ENCODE measurements at regions not wholly inside any gene's neighbourhood (a gene's known extent, or its start where the extent isn't known, plus 50 kb on each side); places are given as distances from the start of the nearest gene placed in this dataset.

DNA sequence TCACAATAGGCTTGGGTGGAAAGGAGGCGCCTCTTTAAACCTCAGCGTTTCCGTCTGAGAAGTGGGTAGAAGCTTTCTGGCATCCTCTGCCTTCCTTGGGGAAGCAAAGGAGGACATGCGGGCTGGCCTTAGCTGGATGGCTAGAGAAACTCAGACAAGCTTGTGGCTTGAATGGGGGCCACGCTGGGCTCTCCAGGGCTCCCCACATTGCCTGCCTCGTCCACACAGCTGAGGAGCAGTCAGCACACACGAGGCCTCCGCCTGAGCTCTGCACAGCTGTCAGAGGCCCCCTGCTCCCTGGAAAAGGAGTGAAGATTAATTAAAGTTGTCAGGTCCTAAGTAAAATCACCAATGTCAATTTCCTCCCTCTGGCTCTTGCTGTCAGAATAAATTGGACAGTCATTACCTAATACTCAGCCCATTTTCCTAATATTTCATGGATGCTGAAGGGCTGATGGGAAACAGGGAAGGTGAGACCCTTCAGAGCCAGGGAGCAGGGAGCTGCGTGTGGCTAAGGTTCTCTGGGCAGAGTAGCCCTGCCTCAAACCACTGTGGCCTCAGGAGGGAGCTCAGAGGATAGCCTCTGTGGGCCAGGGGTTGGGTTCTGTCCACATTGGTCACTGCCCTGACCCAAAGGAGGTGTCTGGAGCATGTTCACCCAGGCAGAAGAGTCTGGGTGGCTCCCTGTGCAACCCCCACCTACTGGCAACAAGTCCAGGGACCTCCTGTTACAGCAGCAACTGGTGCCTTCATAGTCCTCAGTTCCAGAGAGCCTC is 118.3 kb upstream of the CD82 start:
- no peak for ATAC-seq
- no peak overlapping the region for H3K27ac Mint-ChIP-seq

DNA sequence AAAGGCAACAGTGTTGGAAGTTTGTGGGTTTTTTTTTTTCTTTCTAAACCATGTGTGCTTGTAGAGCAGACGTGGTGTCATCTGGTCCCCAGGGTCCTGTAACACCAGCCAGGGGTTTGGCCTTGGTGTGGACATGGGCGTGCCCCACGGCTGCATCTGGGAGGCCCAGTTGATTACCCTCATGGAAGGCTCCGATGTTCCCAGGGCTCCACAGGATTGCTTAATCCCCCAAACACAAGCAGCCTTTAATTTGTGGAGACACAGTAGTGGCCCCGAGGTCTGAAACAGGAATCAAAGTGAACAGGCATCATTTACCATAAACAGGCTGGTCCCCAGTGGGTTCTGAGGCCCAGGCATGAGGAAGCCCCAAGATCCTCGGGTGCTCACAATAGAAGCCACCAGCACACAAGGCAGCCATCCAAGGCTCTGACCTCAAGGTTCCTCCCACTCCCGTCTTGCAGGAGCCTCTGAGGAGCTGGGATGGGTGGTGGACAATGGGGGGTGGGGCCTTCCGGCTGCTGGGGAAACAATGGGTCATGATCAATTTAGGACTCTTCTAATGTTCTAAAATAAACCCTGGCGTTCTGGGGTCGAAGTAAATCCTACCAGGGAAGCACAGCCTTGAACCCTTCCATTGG is 115.0 kb upstream of the CD82 start:
- Mint-ChIP-seq H3K27me3 (ENCODE audit: low read depth) (no peaks in the 10 kb centered on the region; the same call in 1 of the 2 replicates), H3K27ac (no peak overlapping the region), H3K36me3 (no peaks in the 10 kb centered on the region), H3K9me3 (no peaks in the 10 kb centered on the region), H3K4me3 (no peak overlapping the region), H3K4me1 (peaks cover 10% of the 10 kb centered on the region)
- DNase-seq (ENCODE audit: low spot score) (no peak), ATAC-seq (no peak)
- CTCF ChIA-PET = no interaction called here
- POLR2A ChIA-PET = no interaction called here
- TF ChIP-seq, protein P1, sequence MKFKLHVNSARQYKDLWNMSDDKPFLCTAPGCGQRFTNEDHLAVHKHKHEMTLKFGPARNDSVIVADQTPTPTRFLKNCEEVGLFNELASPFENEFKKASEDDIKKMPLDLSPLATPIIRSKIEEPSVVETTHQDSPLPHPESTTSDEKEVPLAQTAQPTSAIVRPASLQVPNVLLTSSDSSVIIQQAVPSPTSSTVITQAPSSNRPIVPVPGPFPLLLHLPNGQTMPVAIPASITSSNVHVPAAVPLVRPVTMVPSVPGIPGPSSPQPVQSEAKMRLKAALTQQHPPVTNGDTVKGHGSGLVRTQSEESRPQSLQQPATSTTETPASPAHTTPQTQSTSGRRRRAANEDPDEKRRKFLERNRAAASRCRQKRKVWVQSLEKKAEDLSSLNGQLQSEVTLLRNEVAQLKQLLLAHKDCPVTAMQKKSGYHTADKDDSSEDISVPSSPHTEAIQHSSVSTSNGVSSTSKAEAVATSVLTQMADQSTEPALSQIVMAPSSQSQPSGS (CRISPR knock-in tag; IDR thresholded peaks at IDR 0.05; ENCODE audit: borderline replicate concordance, low read depth) = no peak
- TF ChIP-seq, protein P2, sequence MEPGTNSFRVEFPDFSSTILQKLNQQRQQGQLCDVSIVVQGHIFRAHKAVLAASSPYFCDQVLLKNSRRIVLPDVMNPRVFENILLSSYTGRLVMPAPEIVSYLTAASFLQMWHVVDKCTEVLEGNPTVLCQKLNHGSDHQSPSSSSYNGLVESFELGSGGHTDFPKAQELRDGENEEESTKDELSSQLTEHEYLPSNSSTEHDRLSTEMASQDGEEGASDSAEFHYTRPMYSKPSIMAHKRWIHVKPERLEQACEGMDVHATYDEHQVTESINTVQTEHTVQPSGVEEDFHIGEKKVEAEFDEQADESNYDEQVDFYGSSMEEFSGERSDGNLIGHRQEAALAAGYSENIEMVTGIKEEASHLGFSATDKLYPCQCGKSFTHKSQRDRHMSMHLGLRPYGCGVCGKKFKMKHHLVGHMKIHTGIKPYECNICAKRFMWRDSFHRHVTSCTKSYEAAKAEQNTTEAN (CRISPR knock-in tag; IDR thresholded peaks at IDR 0.05) = no peak
- TF ChIP-seq SMAD4 (CRISPR knock-in tag; IDR thresholded peaks at IDR 0.05) (no peak), OVOL2 (CRISPR knock-in tag; IDR thresholded peaks at IDR 0.05; ENCODE audit: borderline replicate concordance) (no peak), RELA (CRISPR knock-in tag; IDR thresholded peaks at IDR 0.05; ENCODE audit: borderline replicate concordance) (no peak)

More for the DNA sequence above, 118.3 kb upstream of the CD82 start:
- DNase-seq (ENCODE audit: low spot score) = no peak
- POLR2A ChIA-PET = no interaction called here
- Mint-ChIP-seq H3K4me1 (peaks cover 16% of the 10 kb centered on the region), H3K36me3 (no peaks in the 10 kb centered on the region), H3K9me3 (peaks cover 8% of the 10 kb centered on the region), H3K27me3 (ENCODE audit: low read depth) (no peaks in the 10 kb centered on the region; the same call in 1 of the 2 replicates), H3K4me3 (no peak overlapping the region)
- CTCF ChIA-PET = interaction anchor here (0.9 to 1.9 kb wide), 5 partner anchors 9 to 170 kb away, joined by 3 to 5 read pairs (median 3); no protein-coding TSS in a partner anchor
- TF ChIP-seq JUN (CRISPR knock-in tag; IDR thresholded peaks at IDR 0.05) = no peak
- TF ChIP-seq, protein P3, sequence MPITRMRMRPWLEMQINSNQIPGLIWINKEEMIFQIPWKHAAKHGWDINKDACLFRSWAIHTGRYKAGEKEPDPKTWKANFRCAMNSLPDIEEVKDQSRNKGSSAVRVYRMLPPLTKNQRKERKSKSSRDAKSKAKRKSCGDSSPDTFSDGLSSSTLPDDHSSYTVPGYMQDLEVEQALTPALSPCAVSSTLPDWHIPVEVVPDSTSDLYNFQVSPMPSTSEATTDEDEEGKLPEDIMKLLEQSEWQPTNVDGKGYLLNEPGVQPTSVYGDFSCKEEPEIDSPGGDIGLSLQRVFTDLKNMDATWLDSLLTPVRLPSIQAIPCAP (CRISPR knock-in tag; IDR thresholded peaks at IDR 0.05) = no peak
- TF ChIP-seq, protein P4, sequence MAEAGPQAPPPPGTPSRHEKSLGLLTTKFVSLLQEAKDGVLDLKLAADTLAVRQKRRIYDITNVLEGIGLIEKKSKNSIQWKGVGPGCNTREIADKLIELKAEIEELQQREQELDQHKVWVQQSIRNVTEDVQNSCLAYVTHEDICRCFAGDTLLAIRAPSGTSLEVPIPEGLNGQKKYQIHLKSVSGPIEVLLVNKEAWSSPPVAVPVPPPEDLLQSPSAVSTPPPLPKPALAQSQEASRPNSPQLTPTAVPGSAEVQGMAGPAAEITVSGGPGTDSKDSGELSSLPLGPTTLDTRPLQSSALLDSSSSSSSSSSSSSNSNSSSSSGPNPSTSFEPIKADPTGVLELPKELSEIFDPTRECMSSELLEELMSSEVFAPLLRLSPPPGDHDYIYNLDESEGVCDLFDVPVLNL (CRISPR knock-in tag; IDR thresholded peaks at IDR 0.05; ENCODE audit: borderline replicate concordance, low read depth) = no peak
- TF ChIP-seq PRRX2 (CRISPR knock-in tag; IDR thresholded peaks at IDR 0.05) = no peak
- no peak for TF ChIP-seq ZNF138 (CRISPR knock-in tag; conservative IDR thresholded peaks at IDR 0.05)
- TF ChIP-seq, protein P5, sequence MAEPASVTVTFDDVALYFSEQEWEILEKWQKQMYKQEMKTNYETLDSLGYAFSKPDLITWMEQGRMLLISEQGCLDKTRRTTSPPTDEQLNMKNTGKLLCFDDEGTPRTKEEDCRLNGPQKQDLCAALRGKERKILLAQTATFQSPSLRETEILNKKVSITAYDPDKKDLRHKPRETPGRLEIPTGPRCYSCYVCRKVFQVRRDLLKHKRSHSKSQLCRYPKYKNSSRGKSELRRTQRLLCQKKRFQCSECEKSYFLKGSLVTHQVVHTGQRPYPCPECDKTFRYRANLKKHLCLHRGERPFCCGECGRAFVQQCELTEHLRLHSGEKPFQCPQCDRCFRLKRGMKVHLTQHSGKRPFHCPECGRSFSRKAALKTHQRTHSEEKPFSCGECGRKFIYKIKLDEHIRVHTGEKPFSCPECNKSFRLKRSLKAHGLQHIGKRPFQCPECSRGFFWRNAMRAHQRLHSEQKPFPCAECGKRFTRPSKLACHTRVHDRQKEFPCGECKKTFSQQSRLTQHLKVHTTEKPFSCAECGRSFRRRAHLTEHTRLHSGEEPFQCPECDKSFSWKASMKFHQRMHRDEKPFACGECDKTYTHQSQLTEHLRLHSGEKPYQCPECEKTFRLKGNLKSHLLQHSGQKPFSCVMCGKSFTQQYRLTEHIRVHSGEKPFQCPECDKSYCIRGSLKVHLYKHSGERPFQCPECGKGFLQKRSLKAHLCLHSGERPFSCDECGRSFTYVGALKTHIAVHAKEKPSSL (CRISPR knock-in tag; conservative IDR thresholded peaks at IDR 0.05) = no peak
- TF ChIP-seq, protein P6, sequence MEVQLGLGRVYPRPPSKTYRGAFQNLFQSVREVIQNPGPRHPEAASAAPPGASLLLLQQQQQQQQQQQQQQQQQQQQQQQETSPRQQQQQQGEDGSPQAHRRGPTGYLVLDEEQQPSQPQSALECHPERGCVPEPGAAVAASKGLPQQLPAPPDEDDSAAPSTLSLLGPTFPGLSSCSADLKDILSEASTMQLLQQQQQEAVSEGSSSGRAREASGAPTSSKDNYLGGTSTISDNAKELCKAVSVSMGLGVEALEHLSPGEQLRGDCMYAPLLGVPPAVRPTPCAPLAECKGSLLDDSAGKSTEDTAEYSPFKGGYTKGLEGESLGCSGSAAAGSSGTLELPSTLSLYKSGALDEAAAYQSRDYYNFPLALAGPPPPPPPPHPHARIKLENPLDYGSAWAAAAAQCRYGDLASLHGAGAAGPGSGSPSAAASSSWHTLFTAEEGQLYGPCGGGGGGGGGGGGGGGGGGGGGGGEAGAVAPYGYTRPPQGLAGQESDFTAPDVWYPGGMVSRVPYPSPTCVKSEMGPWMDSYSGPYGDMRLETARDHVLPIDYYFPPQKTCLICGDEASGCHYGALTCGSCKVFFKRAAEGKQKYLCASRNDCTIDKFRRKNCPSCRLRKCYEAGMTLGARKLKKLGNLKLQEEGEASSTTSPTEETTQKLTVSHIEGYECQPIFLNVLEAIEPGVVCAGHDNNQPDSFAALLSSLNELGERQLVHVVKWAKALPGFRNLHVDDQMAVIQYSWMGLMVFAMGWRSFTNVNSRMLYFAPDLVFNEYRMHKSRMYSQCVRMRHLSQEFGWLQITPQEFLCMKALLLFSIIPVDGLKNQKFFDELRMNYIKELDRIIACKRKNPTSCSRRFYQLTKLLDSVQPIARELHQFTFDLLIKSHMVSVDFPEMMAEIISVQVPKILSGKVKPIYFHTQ (CRISPR knock-in tag; IDR thresholded peaks at IDR 0.05) = no peak
- no peak for TF ChIP-seq NR3C1 (CRISPR knock-in tag; conservative IDR thresholded peaks at IDR 0.05; ENCODE audit: low read depth)
- no peak for TF ChIP-seq NR1H2 (CRISPR knock-in tag; IDR thresholded peaks at IDR 0.05)
- no peak for TF ChIP-seq MXD4 (CRISPR knock-in tag; IDR thresholded peaks at IDR 0.05; ENCODE audit: borderline replicate concordance)
- no peak for TF ChIP-seq FOXK1 (CRISPR knock-in tag; IDR thresholded peaks at IDR 0.05)
- TF ChIP-seq, protein P7, sequence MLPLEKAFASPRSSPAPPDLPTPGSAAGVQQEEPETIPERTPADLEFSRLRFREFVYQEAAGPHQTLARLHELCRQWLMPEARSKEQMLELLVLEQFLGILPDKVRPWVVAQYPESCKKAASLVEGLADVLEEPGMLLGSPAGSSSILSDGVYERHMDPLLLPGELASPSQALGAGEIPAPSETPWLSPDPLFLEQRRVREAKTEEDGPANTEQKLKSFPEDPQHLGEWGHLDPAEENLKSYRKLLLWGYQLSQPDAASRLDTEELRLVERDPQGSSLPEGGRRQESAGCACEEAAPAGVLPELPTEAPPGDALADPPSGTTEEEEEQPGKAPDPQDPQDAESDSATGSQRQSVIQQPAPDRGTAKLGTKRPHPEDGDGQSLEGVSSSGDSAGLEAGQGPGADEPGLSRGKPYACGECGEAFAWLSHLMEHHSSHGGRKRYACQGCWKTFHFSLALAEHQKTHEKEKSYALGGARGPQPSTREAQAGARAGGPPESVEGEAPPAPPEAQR (CRISPR knock-in tag; IDR thresholded peaks at IDR 0.05) = no peak
- no peak for TF ChIP-seq ZBTB21 (CRISPR knock-in tag; IDR thresholded peaks at IDR 0.05; ENCODE audit: borderline replicate concordance)
- no peak for TF ChIP-seq CBFB (CRISPR knock-in tag; IDR thresholded peaks at IDR 0.05; ENCODE audit: low read depth)
